ENCODE measurements at regions not wholly inside any gene's neighbourhood (a gene's known extent, or its start where the extent isn't known, plus 50 kb on each side); places are given as distances from the start of the nearest gene placed in this dataset.

- intact Hi-C loops (cut with micrococcal nuclease), result no loop called here
- TF ChIP-seq SMC3 (IDR thresholded peaks at IDR 0.05; ENCODE audit: low read depth, low read length) (no peak), USF2 (IDR thresholded peaks at IDR 0.05; ENCODE audit: low read depth, low read length) (no peak), POLR2A (IDR thresholded peaks at IDR 0.05; ENCODE audit: low read depth, low read length) (no peak), NFE2L2 (IDR thresholded peaks at IDR 0.05; ENCODE audit: low read depth, low read length) (no peak), CTCF (conservative IDR thresholded peaks at IDR 0.05; ENCODE audit: low read depth, low read length) (no peak), RAD21 (IDR thresholded peaks at IDR 0.05; ENCODE audit: low read length) (no peak), FOS (IDR thresholded peaks at IDR 0.05; ENCODE audit: low read depth, low read length) (no peak), RCOR1 (IDR thresholded peaks at IDR 0.05; ENCODE audit: insufficient replicate concordance, low read length) (no peak), MAZ (IDR thresholded peaks at IDR 0.05; ENCODE audit: borderline replicate concordance, low read depth, low read length) (no peak), RFX5 (IDR thresholded peaks at IDR 0.05; ENCODE audit: low read depth, low read length) (no peak), MXI1 (IDR thresholded peaks at IDR 0.05; ENCODE audit: borderline replicate concordance, low read depth, low read length) (no peak), ELK1 (IDR thresholded peaks at IDR 0.05; ENCODE audit: borderline replicate concordance, low read depth, low read length) (no peak), MAFK (IDR thresholded peaks at IDR 0.05; ENCODE audit: low read depth, low read length) (no peak), CEBPB (IDR thresholded peaks at IDR 0.05; ENCODE audit: low read depth, low read length) (no peak), BHLHE40 (IDR thresholded peaks at IDR 0.05; ENCODE audit: low read depth, low read length) (no peak)
Observed at GRCh38 chrX:124217304-124218251, 114.9 kb upstream of the TEX13D start.

More at GRCh38 chrX:124217304-124218251, 114.9 kb upstream of the TEX13D start:
- H3K23ac ChIP-seq (ENCODE audit: low read depth, low read length), result no peak overlapping the region
- no peak overlapping the region for H3K14ac ChIP-seq (replicated peaks; ENCODE audit: low read depth, low read length)
- no peak overlapping the region for H2AK5ac ChIP-seq (ENCODE audit: low read depth, low read length)
- no peak overlapping the region for H2BK5ac ChIP-seq (ENCODE audit: low read depth, low read length, poor library complexity, severe bottlenecking)
- H3K9me3 ChIP-seq (ENCODE audit: control insufficient read depth, insufficient read depth, low read length), result no peaks in the 10 kb centered on the region
- no peaks in the 10 kb centered on the region for H3K27me3 ChIP-seq (ENCODE audit: control insufficient read depth, insufficient read depth, low read length)
- no peak overlapping the region for H2BK120ac ChIP-seq (ENCODE audit: low read depth, low read length)
- H4K20me1 ChIP-seq (ENCODE audit: insufficient read depth, low read length), result no peaks in the 10 kb centered on the region
- no peak overlapping the region for H3K4me2 ChIP-seq (ENCODE audit: low read depth, low read length)
- no peak overlapping the region for H4K8ac ChIP-seq (ENCODE audit: low read depth in 2 of 2, low read length in 2 of 2)
- H3K4me3 ChIP-seq (ENCODE audit: insufficient read depth, low read depth, low read length), result no peak overlapping the region
- H3K56ac ChIP-seq (ENCODE audit: extremely low read depth, insufficient read depth, low read length), result no peak overlapping the region
- DNase-seq (no peak), ATAC-seq (ENCODE audit: low read depth) (no peak)
- no peaks in the 10 kb centered on the region for H3K36me3 ChIP-seq (ENCODE audit: control insufficient read depth, insufficient read depth, low read length)
- no peak overlapping the region for H4K91ac ChIP-seq (ENCODE audit: insufficient read depth, low read depth, low read length)
- no peak overlapping the region for H2AK9ac ChIP-seq (replicated peaks; ENCODE audit: low read depth, low read length, poor library complexity)
- no peak overlapping the region for H3K4ac ChIP-seq (ENCODE audit: low read depth, low read length)
- in situ Hi-C loops (cut with MboI; ENCODE audit: low sequenced_read_pairs), result no loop called here
- H3K4me1 ChIP-seq (ENCODE audit: control insufficient read depth, insufficient read depth, low read length), result no peaks in the 10 kb centered on the region
- no peak overlapping the region for H2BK15ac ChIP-seq (ENCODE audit: low read depth, low read length)
- H2BK20ac ChIP-seq (ENCODE audit: low read depth, low read length), result no peak overlapping the region
- no CpG with 5 or more reads among the region's 10 CpGs for WGBS, 2 experiments (ENCODE audit: extremely low coverage in 2 of 2, insufficient read length in 1 of 2)
- no peaks in the 10 kb centered on the region for H3K9me1 ChIP-seq (ENCODE audit: insufficient read depth, low read length)
- no peak overlapping the region for H4K5ac ChIP-seq (ENCODE audit: low read depth, low read length)
- no peak overlapping the region for H3K18ac ChIP-seq (ENCODE audit: low read depth, low read length)
- no peaks in the 10 kb centered on the region for H3K79me1 ChIP-seq (ENCODE audit: low read depth in 1 of 2, low read length in 2 of 2)
- ChIA-PET CTCF (no interaction called here), POLR2A (ENCODE audit: unreplicated experiment) (no interaction called here)
- H2AFZ ChIP-seq (replicated peaks; ENCODE audit: low read length, poor library complexity), result no peak overlapping the region
- no peak overlapping the region for H3K9ac ChIP-seq (ENCODE audit: low read depth, low read length)
- H3K27ac ChIP-seq (ENCODE audit: insufficient read depth, low read length), result no peak overlapping the region
- dilution Hi-C loops (cut with HindIII; ENCODE audit: low sequenced_read_pairs, unreplicated experiment), result no loop called here
- no TSS peak for BruUV-seq (replicated peaks)

All from IMR-90 (cell line).